GM21723 (cell line): ENCODE measurements at regions not wholly inside any gene's neighbourhood (a gene's known extent, or its start where the extent isn't known, plus 50 kb on each side); places are given as distances from the start of the nearest gene placed in this dataset.

Experiments
- ATAC-seq: cut with Tn5 transposase; IDR thresholded peaks from one replicate; pipeline ENCODE4 v1.9.1; 2021; ENCODE audit warnings: mild to moderate bottlenecking, moderate library complexity; ENCODE audit not compliant: unreplicated experiment

- ATAC-seq = no peak
These were observed 228.9 kb upstream of the ARHGAP24 start for GRCh38 chr4:85246055-85246454.

GRCh38 chr4:85250852-85251251, 224.1 kb upstream of the ARHGAP24 start:
- ATAC-seq = no peak

GRCh38 chr4:85257817-85258370, 217.1 kb upstream of the ARHGAP24 start:
- no peak for ATAC-seq

- no peak for ATAC-seq
These were observed 214.9 kb upstream of the ARHGAP24 start for GRCh38 chr4:85260064-85260463.

- no peak for ATAC-seq
These were observed 209.7 kb upstream of the ARHGAP24 start for GRCh38 chr4:85265234-85265633.

- no peak for ATAC-seq
These were observed 206.8 kb upstream of the ARHGAP24 start for GRCh38 chr4:85268188-85268587.

GRCh38 chr4:85268961-85269360, 206.0 kb upstream of the ARHGAP24 start:
- no peak for ATAC-seq

- ATAC-seq = no peak
These were observed 200.0 kb upstream of the ARHGAP24 start for GRCh38 chr4:85274955-85275354.

- no peak for ATAC-seq
These were observed 194.0 kb upstream of the ARHGAP24 start for GRCh38 chr4:85280963-85281362.

GRCh38 chr4:85291226-85291625, 183.7 kb upstream of the ARHGAP24 start:
- ATAC-seq = no peak

GRCh38 chr4:85298037-85298436, 176.9 kb upstream of the ARHGAP24 start:
- ATAC-seq = no peak

- no peak for ATAC-seq
These were observed 172.7 kb upstream of the ARHGAP24 start for GRCh38 chr4:85302193-85302736.

- ATAC-seq = no peak
These were observed 172.2 kb upstream of the ARHGAP24 start for GRCh38 chr4:85302756-85303155.

- no peak for ATAC-seq
These were observed 156.5 kb upstream of the ARHGAP24 start for GRCh38 chr4:85318415-85318814.

GRCh38 chr4:85358831-85359230, 116.1 kb upstream of the ARHGAP24 start:
- no peak for ATAC-seq

GRCh38 chr4:85362550-85362949, 112.4 kb upstream of the ARHGAP24 start:
- no peak for ATAC-seq

- no peak for ATAC-seq
These were observed 107.1 kb upstream of the ARHGAP24 start for GRCh38 chr4:85367815-85368214.

- no peak for ATAC-seq
These were observed 106.7 kb upstream of the ARHGAP24 start for GRCh38 chr4:85368240-85368639.

- no peak for ATAC-seq
These were observed 106.0 kb upstream of the ARHGAP24 start for GRCh38 chr4:85368932-85369331.

GRCh38 chr4:85369703-85370380, 105.1 kb upstream of the ARHGAP24 start:
- ATAC-seq = peak; percentile 9

GRCh38 chr4:85370400-85371032, 104.4 kb upstream of the ARHGAP24 start:
- ATAC-seq = peak; percentile 93

GRCh38 chr4:85372966-85373365, 102.0 kb upstream of the ARHGAP24 start:
- no peak for ATAC-seq
